ENCODE measurements at regions not wholly inside any gene's neighbourhood (a gene's known extent, or its start where the extent isn't known, plus 50 kb on each side); places are given as distances from the start of the nearest gene placed in this dataset.

- TF ChIP-seq POLR2A (IDR thresholded peaks at IDR 0.05) (no peak), CTCF (IDR thresholded peaks at IDR 0.05) (no peak), POLR2AphosphoS5 (IDR thresholded peaks at IDR 0.05) (no peak)
Observed at GRCh38 chr4:161238033-161238432, 925.8 kb downstream of the FSTL5 start.
